HepG2 (cell line): ENCODE measurements at regions not wholly inside any gene's neighbourhood (a gene's known extent, or its start where the extent isn't known, plus 50 kb on each side); places are given as distances from the start of the nearest gene placed in this dataset.

Experiments used
- ATAC-seq: fragments of 200-7000 bp; cut with Tn5 transposase; 3 replicates; pipeline ENCODE4 v1.9.1; 2020; ENCODE audit warnings: mild to moderate bottlenecking, moderate library complexity
- BruUV-seq: library from RNA; stranded (reverse); fragments of 400-500 nt; replicated peaks from 2 replicates; lab custom pipeline; 2021; lab: Mats Ljungman, UMichigan
- CTCF ChIA-PET: fragments of 300-600 bp; formaldehyde crosslinking; extraction: SDS; loops from one replicate; lab custom pipeline; 2021; ENCODE audit warnings: low total read pairs, inconsistent platforms, low intra/inter-chr PET ratio; lab: Yijun Ruan, JAX
- POLR2A ChIA-PET: fragments of 350-600 bp; sonication (Branson Sonifier 250); formaldehyde crosslinking; loops from one replicate; lab custom pipeline; 2020; ENCODE audit warnings: antibody characterized with exemption, inconsistent platforms; lab: Yijun Ruan, JAX
- DNase-seq: peaks from one replicate; pipeline ENCODE4 v3.0.0-alpha.2; 2015; ENCODE audit warnings: low spot score
- FAIRE-seq: peaks from 3 replicates; lab custom pipeline; 2011; peaks lifted over from hg19 to GRCh38; lab: Jason Lieb, UNC
- H2AFZ ChIP-seq: one replicate; pipeline ENCODE4 v1.6.1; 2011; ENCODE audit warnings: low read length, inconsistent platforms
- H3K27ac ChIP-seq: fragments of 300-600 bp; 3 replicates; pipeline ENCODE4 v1.8.0; 2011; ENCODE audit warnings: mixed run types, mild to moderate bottlenecking, mixed read lengths, low read length, inconsistent platforms; ENCODE audit not compliant: insufficient read depth; ENCODE audit errors: extremely low read length
- H3K27me3 ChIP-seq, 2 experiments: fragments of 200-600 bp in 1 of 2; 2 replicates in 1 of 2; 3 replicates in 1 of 2; pipeline versions ENCODE4 v1.6.0 to v1.8.0; 2011; ENCODE audit warnings: low read length in 2 of 2, mild to moderate bottlenecking in 2 of 2, moderate library complexity in 2 of 2, inconsistent platforms in 1 of 2; ENCODE audit not compliant: insufficient read depth in 2 of 2, control insufficient read depth in 1 of 2
- H3K36me3 ChIP-seq, 2 experiments: fragments of 200-600 bp in 1 of 2; replicated peaks in 1 of 2; 2 replicates in 1 of 2; 3 replicates in 1 of 2; pipeline versions ENCODE4 v1.5.1 to v1.8.0; 2011; ENCODE audit warnings: low read length in 2 of 2, inconsistent platforms in 1 of 2; ENCODE audit not compliant: insufficient read depth in 2 of 2, control insufficient read depth in 1 of 2
- H3K4me1 ChIP-seq: 2 replicates; pipeline ENCODE4 v1.5.1; 2012; ENCODE audit warnings: low read length, inconsistent platforms; ENCODE audit not compliant: insufficient read depth
- H3K4me2 ChIP-seq: 2 replicates; pipeline ENCODE4 v1.6.0; 2011; ENCODE audit warnings: low read depth, low read length, inconsistent platforms
- H3K4me3 ChIP-seq, 3 experiments: fragments of 200-600 bp in 1 of 3; sonication (generic), shearing (Covaris generic) in 1 of 3; replicated peaks in 1 of 3; 2 replicates each; pipeline ENCODE4 v1.5.1; 2011 to 2016; ENCODE audit warnings: low read length in 3 of 3, inconsistent platforms in 2 of 3, low read depth in 2 of 3, mild to moderate bottlenecking in 2 of 3, control low read depth in 1 of 3, mixed read lengths in 1 of 3; ENCODE audit not compliant: insufficient read depth in 1 of 3
- H3K79me2 ChIP-seq: one replicate; pipeline ENCODE4 v1.6.1; 2011; ENCODE audit warnings: low read length, inconsistent platforms; ENCODE audit not compliant: insufficient read depth
- H3K9ac ChIP-seq: 2 replicates; pipeline ENCODE4 v1.6.0; 2011; ENCODE audit warnings: mild to moderate bottlenecking, low read depth, low read length, inconsistent platforms; ENCODE audit not compliant: insufficient read depth
- H3K9me3 ChIP-seq: 2 replicates; pipeline ENCODE4 v1.5.1; 2012; ENCODE audit warnings: mild to moderate bottlenecking, low read length
- H4K20me1 ChIP-seq: 2 replicates; pipeline ENCODE4 v1.6.0; 2011; ENCODE audit warnings: inconsistent platforms, mild to moderate bottlenecking, low read length, moderate library complexity; ENCODE audit not compliant: insufficient read depth
- ATF5 ChIP-seq: sonication (generic); formaldehyde crosslinking; IDR thresholded peaks from 2 replicates; pipeline ENCODE4 v1.4.0; 2020; ENCODE audit warnings: mild to moderate bottlenecking, low read depth, missing genetic modification reagents
- JUND ChIP-seq: sonication (generic); formaldehyde crosslinking; IDR thresholded peaks from 2 replicates; pipeline ENCODE4 v1.8.0; 2022; ENCODE audit warnings: mild to moderate bottlenecking, missing genetic modification reagents
- MLXIP ChIP-seq: sonication (generic); formaldehyde crosslinking; IDR thresholded peaks from 2 replicates; pipeline ENCODE4 v1.9.0; 2021; ENCODE audit warnings: missing genetic modification reagents, borderline replicate concordance
- MTA1 ChIP-seq: sonication (generic); formaldehyde crosslinking; IDR thresholded peaks from 2 replicates; pipeline ENCODE4 v1.4.0; 2020; ENCODE audit warnings: missing genetic modification reagents, mild to moderate bottlenecking, borderline replicate concordance
- MTF2 ChIP-seq: sonication (generic); formaldehyde crosslinking; IDR thresholded peaks from 2 replicates; pipeline ENCODE4 v1.5.0; 2020; ENCODE audit warnings: missing genetic modification reagents, borderline replicate concordance
- NFE2L2 ChIP-seq: fragments of 150-350 bp; IDR thresholded peaks from 2 replicates; pipeline ENCODE4 v1.6.1; 2014; ENCODE audit warnings: low read length
- NFYB ChIP-seq: sonication (generic); formaldehyde crosslinking; IDR thresholded peaks from 2 replicates; pipeline ENCODE4 v1.4.0; 2020; ENCODE audit warnings: missing genetic modification reagents
- ZBTB7A ChIP-seq: sonication (generic); formaldehyde crosslinking; IDR thresholded peaks from 2 replicates; pipeline ENCODE4 v1.8.0; 2022; ENCODE audit warnings: mild to moderate bottlenecking, missing genetic modification reagents
- ZNF101 ChIP-seq: sonication (generic); formaldehyde crosslinking; IDR thresholded peaks from 2 replicates; pipeline ENCODE4 v1.4.0; 2020; ENCODE audit warnings: mild to moderate bottlenecking, low read depth, missing genetic modification reagents, borderline replicate concordance
- ZNF432 ChIP-seq: sonication (generic); formaldehyde crosslinking; IDR thresholded peaks from 2 replicates; pipeline ENCODE4 v1.5.0; 2020; ENCODE audit warnings: missing genetic modification reagents, mild to moderate bottlenecking, borderline replicate concordance
- ZNF543 ChIP-seq: sonication (generic); formaldehyde crosslinking; IDR thresholded peaks from 2 replicates; pipeline ENCODE4 v1.4.0; 2020; ENCODE audit warnings: mild to moderate bottlenecking, missing genetic modification reagents
- ZNF549 ChIP-seq: sonication (generic); formaldehyde crosslinking; IDR thresholded peaks from 2 replicates; pipeline ENCODE4 v1.5.0; 2020; ENCODE audit warnings: missing genetic modification reagents
- ZNF552 ChIP-seq: sonication (generic); formaldehyde crosslinking; IDR thresholded peaks from 2 replicates; pipeline ENCODE4 v1.9.0; 2022; ENCODE audit warnings: missing genetic modification reagents, mild to moderate bottlenecking, borderline replicate concordance
- WGBS: methylation state at CpG from one replicate; pipeline ENCODE4 v1.1.6; 2017; ENCODE audit warnings: low lambda C conversion rate; 5-methylcytosine and 5-hydroxymethylcytosine counted together
- in situ Hi-C: cut with HindIII; loops from 2 replicates; pipeline ENCODE4 v1.10.0; 2017; ENCODE audit warnings: low pct_unique_long_range_greater_than_20kb; ENCODE audit not compliant: extremely low pct_ligation_motif_present
- intact Hi-C: fragments of 100-400 bp; cut with micrococcal nuclease; formaldehyde crosslinking; loops from one replicate; pipeline ENCODE4 v1.10.0; 2022; ENCODE audit not compliant: unreplicated experiment

GRCh38 chr9:89742660-89743059, 137.8 kb downstream of the GADD45G start:
- H3K9ac ChIP-seq, result no peak overlapping the region
- peaks cover 0 to 7% of the 10 kb centered on the region in 2 experiments; a peak in 3 of 5 replicates for H3K27me3 ChIP-seq
- H3K79me2 ChIP-seq, result no peaks in the 10 kb centered on the region
- no peaks in the 10 kb centered on the region for H3K36me3 ChIP-seq
- POLR2A ChIA-PET, result no interaction called here
- no peaks in the 10 kb centered on the region for H3K9me3 ChIP-seq
- H3K27ac ChIP-seq, result no peak overlapping the region
- no peaks in the 10 kb centered on the region for H4K20me1 ChIP-seq
- intact Hi-C loops (no loop called here), in situ Hi-C loops (no loop called here)
- no peak overlapping the region for H3K4me3 ChIP-seq
- 18% methylated on average over 6 of the region's 6 CpGs for WGBS
- no peak overlapping the region for H3K4me2 ChIP-seq
- BruUV-seq, result no TSS peak
- H2AFZ ChIP-seq, result no peak overlapping the region
- DNase-seq (no peak), FAIRE-seq (no peak), ATAC-seq (no peak)
- TF ChIP-seq ATF5 (no peak), ZNF552 (CRISPR knock-in tag) (no peak), MTA1 (CRISPR knock-in tag) (no peak), NFE2L2 (no peak), MLXIP (CRISPR knock-in tag) (no peak), NFYB (no peak), ZNF549 (CRISPR knock-in tag) (no peak), ZBTB7A (no peak), ZNF543 (CRISPR knock-in tag) (no peak), ZNF101 (CRISPR knock-in tag) (no peak), MTF2 (no peak), ZNF432 (CRISPR knock-in tag) (no peak), JUND (no peak)
- no peaks in the 10 kb centered on the region for H3K4me1 ChIP-seq
- CTCF ChIA-PET, result no interaction called here
